Kidney glomerular epithelial cell (primary cell): ENCODE measurements at regions not wholly inside any gene's neighbourhood (a gene's known extent, or its start where the extent isn't known, plus 50 kb on each side); places are given as distances from the start of the nearest gene placed in this dataset.

Source experiments
- DNase-seq: peaks from one replicate; lab custom pipeline; 2025; lab: John Stamatoyannopoulos, UW

- no peak for DNase-seq
These were observed 362.7 kb upstream of the COBL start for GRCh38 chr7:51679358-51679757.

GRCh38 chr7:51666751-51667150, 350.1 kb upstream of the COBL start:
- no peak for DNase-seq

- no peak for DNase-seq
These were observed 349.7 kb upstream of the COBL start for GRCh38 chr7:51666266-51666665.

GRCh38 chr7:51665045-51665780, 348.6 kb upstream of the COBL start:
- no peak for DNase-seq

GRCh38 chr7:51660516-51660915, 343.9 kb upstream of the COBL start:
- DNase-seq: no peak

GRCh38 chr7:51658684-51659083, 342.1 kb upstream of the COBL start:
- no peak for DNase-seq

- DNase-seq: no peak
These were observed 331.3 kb upstream of the COBL start for GRCh38 chr7:51647931-51648351.

- no peak for DNase-seq
These were observed 330.9 kb upstream of the COBL start for GRCh38 chr7:51647486-51647885.

- no peak for DNase-seq
These were observed 329.2 kb upstream of the COBL start for GRCh38 chr7:51645702-51646298.

- DNase-seq: no peak
These were observed 328.6 kb upstream of the COBL start for GRCh38 chr7:51645255-51645654.

GRCh38 chr7:51644216-51644615, 327.6 kb upstream of the COBL start:
- DNase-seq: no peak

GRCh38 chr7:51640841-51641240, 324.2 kb upstream of the COBL start:
- no peak for DNase-seq

GRCh38 chr7:51639661-51640334, 323.2 kb upstream of the COBL start:
- no peak for DNase-seq

- no peak for DNase-seq
These were observed 319.9 kb upstream of the COBL start for GRCh38 chr7:51636503-51636902.

- DNase-seq: no peak
These were observed 319.2 kb upstream of the COBL start for GRCh38 chr7:51635775-51636174.

- DNase-seq: no peak
These were observed 317.9 kb upstream of the COBL start for GRCh38 chr7:51634538-51634937.

GRCh38 chr7:51634025-51634424, 317.4 kb upstream of the COBL start:
- no peak for DNase-seq

GRCh38 chr7:51633596-51633995, 317.0 kb upstream of the COBL start:
- no peak for DNase-seq

GRCh38 chr7:51633006-51633405, 316.4 kb upstream of the COBL start:
- DNase-seq: no peak

- no peak for DNase-seq
These were observed 314.3 kb upstream of the COBL start for GRCh38 chr7:51630933-51631332.

GRCh38 chr7:51629206-51629605, 312.6 kb upstream of the COBL start:
- DNase-seq: no peak

GRCh38 chr7:51621956-51622355, 305.3 kb upstream of the COBL start:
- no peak for DNase-seq

GRCh38 chr7:51620706-51621105, 304.1 kb upstream of the COBL start:
- DNase-seq: no peak
